Upper lobe of left lung (tissue), 6 donors: ENCODE measurements at regions not wholly inside any gene's neighbourhood (a gene's known extent, or its start where the extent isn't known, plus 50 kb on each side); places are given as distances from the start of the nearest gene placed in this dataset.

Experiments used
- ATAC-seq, 2 donors: fragments of 200-7000 bp; cut with Tn5 transposase; one replicate each; pipeline ENCODE4 v1.9.1; 2022; ENCODE audit warnings: mild to moderate bottlenecking in 2 of 2, moderate library complexity in 2 of 2; ENCODE audit not compliant: low FRiP score in 2 of 2
- DNase-seq, 2 donors: peaks; one replicate each; pipeline ENCODE4 v3.0.0-alpha.2; 2019 to 2020
- H3K27ac ChIP-seq, 4 donors: fragments of 200-600 bp; sonication (generic); one replicate each; pipeline ENCODE4 v1.5.1; 2016 to 2019
- H3K27me3 ChIP-seq, 4 donors: fragments of 200-600 bp; sonication (generic); one replicate each; pipeline ENCODE4 v1.5.1; 2017 to 2019
- H3K36me3 ChIP-seq, 4 donors: fragments of 200-600 bp; sonication (generic); one replicate each; pipeline ENCODE4 v1.5.1; 2016 to 2019
- H3K4me1 ChIP-seq, 4 donors: fragments of 200-600 bp; sonication (generic); one replicate each; pipeline ENCODE4 v1.5.1; 2018 to 2019
- H3K4me3 ChIP-seq, 4 donors: fragments of 200-600 bp; sonication (generic); one replicate each; pipeline ENCODE4 v1.5.1; 2017 to 2019; ENCODE audit warnings: mild to moderate bottlenecking in 2 of 4, moderate library complexity in 1 of 4
- H3K9me3 ChIP-seq, 4 donors: fragments of 200-600 bp; sonication (generic); one replicate each; pipeline ENCODE4 v1.5.1; 2018 to 2019
- EP300 ChIP-seq, 4 donors: sonication (generic); formaldehyde crosslinking; IDR thresholded peaks; one replicate each; pipeline ENCODE4 v1.5.1; 2017; ENCODE audit warnings: antibody characterized with exemption in 4 of 4, control low read depth in 2 of 4
- POLR2A ChIP-seq, 4 donors: fragments of 450-650 bp; IDR thresholded peaks; one replicate each; pipeline ENCODE4 v1.5.1; 2016 to 2017; ENCODE audit warnings: antibody characterized with exemption in 4 of 4, mild to moderate bottlenecking in 2 of 4
- POLR2AphosphoS5 ChIP-seq, 2 donors: sonication (generic); formaldehyde crosslinking; IDR thresholded peaks; one replicate each; pipeline ENCODE4 v1.5.1; 2017; ENCODE audit warnings: antibody characterized with exemption in 2 of 2
- WGBS, 2 donors: methylation state at CpG; one replicate each; pipeline ENCODE4 v1.1.5; 2017 to 2018; 5-methylcytosine and 5-hydroxymethylcytosine counted together
- TF ChIP-seq, protein P1 (sequence below), 6 experiments: fragments of 450-650 bp in 4 of 6; fragments of 200-600 bp in 2 of 6; sonication (generic) in 2 of 6; IDR thresholded peaks; one replicate each; pipeline ENCODE4 v1.5.1; 2016 to 2019; ENCODE audit warnings: antibody characterized with exemption in 6 of 6
- donor health status: DM: no; HTN: no; CAD: no; lungs with moderate emphysema.
- donor health status: DM: no; HTN: yes; CAD: no; lungs with severe emphysema.

GRCh38 chr16:54522584-54522983 is 236.0 kb upstream of the IRX3 start:
- ATAC-seq (no peak), DNase-seq (no peak)
- 42 to 44% methylated on average over 5 of the region's 5 CpGs for WGBS, 2 donors
- no peak overlapping the region for H3K27ac ChIP-seq
- H3K36me3 ChIP-seq: no peaks in the 10 kb centered on the region
- no peak for TF ChIP-seq EP300 (IDR thresholded peaks at IDR 0.05)
- no peak for TF ChIP-seq POLR2AphosphoS5 (IDR thresholded peaks at IDR 0.05)
- TF ChIP-seq POLR2A (IDR thresholded peaks at IDR 0.05): no peak
- TF ChIP-seq, protein P1, sequence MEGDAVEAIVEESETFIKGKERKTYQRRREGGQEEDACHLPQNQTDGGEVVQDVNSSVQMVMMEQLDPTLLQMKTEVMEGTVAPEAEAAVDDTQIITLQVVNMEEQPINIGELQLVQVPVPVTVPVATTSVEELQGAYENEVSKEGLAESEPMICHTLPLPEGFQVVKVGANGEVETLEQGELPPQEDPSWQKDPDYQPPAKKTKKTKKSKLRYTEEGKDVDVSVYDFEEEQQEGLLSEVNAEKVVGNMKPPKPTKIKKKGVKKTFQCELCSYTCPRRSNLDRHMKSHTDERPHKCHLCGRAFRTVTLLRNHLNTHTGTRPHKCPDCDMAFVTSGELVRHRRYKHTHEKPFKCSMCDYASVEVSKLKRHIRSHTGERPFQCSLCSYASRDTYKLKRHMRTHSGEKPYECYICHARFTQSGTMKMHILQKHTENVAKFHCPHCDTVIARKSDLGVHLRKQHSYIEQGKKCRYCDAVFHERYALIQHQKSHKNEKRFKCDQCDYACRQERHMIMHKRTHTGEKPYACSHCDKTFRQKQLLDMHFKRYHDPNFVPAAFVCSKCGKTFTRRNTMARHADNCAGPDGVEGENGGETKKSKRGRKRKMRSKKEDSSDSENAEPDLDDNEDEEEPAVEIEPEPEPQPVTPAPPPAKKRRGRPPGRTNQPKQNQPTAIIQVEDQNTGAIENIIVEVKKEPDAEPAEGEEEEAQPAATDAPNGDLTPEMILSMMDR (IDR thresholded peaks at IDR 0.05): no peak
- H3K27me3 ChIP-seq: no peaks in the 10 kb centered on the region
- no peaks in the 10 kb centered on the region for H3K4me1 ChIP-seq
- H3K9me3 ChIP-seq: peaks cover 0 to 14% (median 5%) of the 10 kb centered on the region in 4 donors
- H3K4me3 ChIP-seq: no peak overlapping the region

DNA sequence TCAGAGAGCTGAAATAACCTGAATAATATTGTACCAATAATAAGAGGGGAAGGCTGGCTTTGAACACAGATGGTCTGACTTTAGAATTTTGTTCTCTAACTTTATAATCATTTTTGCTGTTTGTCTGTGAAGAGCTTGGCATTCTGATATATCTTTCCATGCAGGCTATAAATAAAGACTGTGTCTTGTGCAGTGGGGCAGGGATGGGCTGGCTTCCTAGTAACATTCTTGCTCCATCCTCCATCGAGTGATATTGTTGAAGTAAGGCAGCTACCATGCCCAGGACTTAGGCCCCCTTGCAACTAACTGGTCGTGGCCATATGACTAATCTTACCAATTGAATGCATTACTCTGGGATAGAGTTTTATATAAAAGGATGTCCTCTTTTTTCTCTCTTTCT is 234.7 kb upstream of the IRX3 start:
- Histone ChIP-seq H3K4me1 (no peaks in the 10 kb centered on the region), H3K9me3 (peaks cover 0 to 10% (median 4%) of the 10 kb centered on the region in 4 donors), H3K27ac (no peak overlapping the region), H3K27me3 (no peaks in the 10 kb centered on the region), H3K36me3 (no peaks in the 10 kb centered on the region), H3K4me3 (no peak overlapping the region)
- no peak for ATAC-seq
- TF ChIP-seq POLR2A (IDR thresholded peaks at IDR 0.05) (no peak), POLR2AphosphoS5 (IDR thresholded peaks at IDR 0.05) (no peak), EP300 (IDR thresholded peaks at IDR 0.05) (no peak)
- TF ChIP-seq, protein P1 (IDR thresholded peaks at IDR 0.05): no peak
- no peak for DNase-seq
- 67 to 85% methylated on average over 2 of the region's 2 CpGs for WGBS, 2 donors

DNA sequence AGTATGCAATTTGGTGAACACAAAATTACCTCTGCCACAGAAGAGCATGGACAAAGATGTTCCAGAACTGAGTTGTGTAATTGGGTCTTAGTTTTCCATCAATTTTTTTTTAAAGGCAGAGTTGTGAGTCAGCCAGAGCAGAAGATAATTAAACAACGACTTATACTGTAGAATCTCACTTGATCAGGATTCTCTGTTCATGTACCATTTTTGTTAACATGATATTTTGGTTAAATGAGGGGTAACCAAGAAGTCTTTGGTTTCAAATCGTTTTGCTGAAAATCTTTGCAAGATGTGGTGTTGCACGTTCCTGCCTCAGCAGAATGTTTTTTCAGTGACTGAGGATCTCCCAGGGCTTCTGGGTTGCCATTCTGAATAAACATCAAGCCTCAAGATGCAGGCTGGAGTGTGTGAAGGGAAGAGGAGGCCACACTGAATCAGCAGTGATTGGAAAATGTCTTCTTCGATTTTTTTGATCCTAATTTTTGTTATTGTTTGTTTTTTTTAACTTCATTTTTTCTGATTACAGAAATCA is 232.6 kb upstream of the IRX3 start:
- no peak overlapping the region for H3K4me3 ChIP-seq
- peaks cover 0 to 5% (median 0%) of the 10 kb centered on the region in 4 donors for H3K9me3 ChIP-seq
- ATAC-seq (no peak), DNase-seq (no peak)
- WGBS, 2 donors: 60 to 70% methylated on average over 4 of the region's 4 CpGs
- TF ChIP-seq POLR2AphosphoS5 (IDR thresholded peaks at IDR 0.05): no peak
- no peak for TF ChIP-seq EP300 (IDR thresholded peaks at IDR 0.05)
- no peak for TF ChIP-seq POLR2A (IDR thresholded peaks at IDR 0.05)
- TF ChIP-seq, protein P1 (IDR thresholded peaks at IDR 0.05): no peak
- no peaks in the 10 kb centered on the region for H3K4me1 ChIP-seq
- no peak overlapping the region for H3K27ac ChIP-seq
- no peaks in the 10 kb centered on the region for H3K36me3 ChIP-seq
- no peaks in the 10 kb centered on the region for H3K27me3 ChIP-seq

DNA sequence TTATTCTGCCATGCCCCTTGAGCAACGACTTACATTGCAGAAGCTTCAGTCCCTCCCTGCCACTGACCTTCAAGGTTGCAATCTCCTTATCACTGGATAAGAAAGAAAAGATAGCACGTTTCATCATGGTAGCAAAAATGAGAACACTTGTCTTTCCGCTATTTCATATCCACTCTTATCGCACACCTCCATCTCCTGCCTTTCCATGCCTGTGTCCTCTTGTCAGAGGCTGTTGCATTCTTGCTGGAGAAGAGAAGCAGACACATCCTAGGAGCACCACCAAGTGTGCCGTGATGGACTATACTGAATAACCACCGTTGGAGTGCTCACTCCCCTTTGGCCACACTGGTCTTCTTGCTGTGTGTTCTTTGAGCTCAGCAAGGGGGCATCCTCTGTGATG is 230.6 kb upstream of the IRX3 start:
- no peak for TF ChIP-seq POLR2A (IDR thresholded peaks at IDR 0.05)
- TF ChIP-seq, protein P1 (IDR thresholded peaks at IDR 0.05): no peak
- no peak for TF ChIP-seq POLR2AphosphoS5 (IDR thresholded peaks at IDR 0.05)
- no peak for ATAC-seq
- Histone ChIP-seq H3K27ac (no peak overlapping the region), H3K4me1 (no peaks in the 10 kb centered on the region), H3K9me3 (peaks cover 0 to 5% (median 0%) of the 10 kb centered on the region in 4 donors), H3K36me3 (no peaks in the 10 kb centered on the region), H3K4me3 (no peak overlapping the region), H3K27me3 (no peaks in the 10 kb centered on the region)
- DNase-seq: no peak
- 59 to 61% methylated on average over 6 of the region's 6 CpGs for WGBS, 2 donors

DNA sequence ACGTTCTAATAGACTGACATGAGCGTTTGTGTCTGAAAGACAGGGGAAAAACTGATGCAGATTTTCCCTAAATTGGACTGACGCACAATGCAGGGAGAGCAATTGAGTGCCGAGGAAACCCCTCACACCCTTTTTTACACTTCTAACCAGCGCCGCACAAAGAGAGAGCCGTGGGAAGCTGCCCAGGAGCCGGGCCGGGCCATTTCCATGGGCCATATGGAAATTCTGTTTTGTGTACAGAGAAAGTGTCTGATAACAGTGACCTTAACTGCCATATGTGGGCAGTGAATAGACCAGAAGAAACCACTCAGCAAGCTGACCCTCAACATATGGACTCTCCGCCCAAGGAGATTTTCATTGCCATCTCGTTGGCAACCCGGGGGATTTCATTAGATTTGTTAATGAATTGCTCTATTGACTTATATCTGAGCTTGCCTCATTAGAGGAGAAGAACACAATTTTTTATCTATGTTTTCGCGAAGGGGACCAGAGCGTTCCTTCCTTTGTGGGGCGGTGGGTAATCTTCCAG is 225.9 kb upstream of the IRX3 start:
- WGBS, 2 donors: 91 to 93% methylated on average over 16 of the region's 16 CpGs
- Histone ChIP-seq H3K36me3 (no peaks in the 10 kb centered on the region), H3K9me3 (no peaks in the 10 kb centered on the region), H3K4me1 (no peaks in the 10 kb centered on the region), H3K27ac (no peak overlapping the region), H3K4me3 (no peak overlapping the region), H3K27me3 (no peaks in the 10 kb centered on the region)
- peak in 1 of 2 donors; percentile 9 for DNase-seq
- TF ChIP-seq, protein P1 (IDR thresholded peaks at IDR 0.05): no peak
- TF ChIP-seq EP300 (IDR thresholded peaks at IDR 0.05) (no peak), POLR2AphosphoS5 (IDR thresholded peaks at IDR 0.05) (no peak), POLR2A (IDR thresholded peaks at IDR 0.05) (no peak)
- ATAC-seq: no peak
